Caco-2 (cell line): ENCODE measurements at regions not wholly inside any gene's neighbourhood (a gene's known extent, or its start where the extent isn't known, plus 50 kb on each side); places are given as distances from the start of the nearest gene placed in this dataset.

ENCODE experiments used
- BruUV-seq: library from RNA; stranded (reverse); fragments of 400-500 nt; replicated peaks from 2 replicates; lab custom pipeline; 2021; lab: Mats Ljungman, UMichigan
- CTCF ChIA-PET: fragments of 300-600 bp; sonication (Branson Sonifier 250); formaldehyde crosslinking; loops from one replicate; lab custom pipeline; 2022; ENCODE audit warnings: antibody characterized with exemption; lab: Charles Lee
- POLR2A ChIA-PET: fragments of 300-600 bp; sonication (Branson Sonifier 250); formaldehyde crosslinking; loops from one replicate; lab custom pipeline; 2022; ENCODE audit warnings: antibody characterized with exemption; lab: Charles Lee
- DNase-seq, 2 experiments: peaks; one replicate each; pipeline versions ENCODE4 v3.0.0 to v3.0.0-alpha.2; 2020 to 2022
- H3K27me3 ChIP-seq: replicated peaks from 2 replicates; pipeline ENCODE4 v1.6.0; 2011; ENCODE audit warnings: low read length; ENCODE audit not compliant: control insufficient read depth, insufficient read depth
- H3K36me3 ChIP-seq: 2 replicates; pipeline ENCODE4 v1.5.1; 2011; ENCODE audit warnings: low read length; ENCODE audit not compliant: control insufficient read depth, insufficient read depth
- H3K4me1 ChIP-seq: fragments of 250-450 bp; sonication (Bioruptor Pico); 2 replicates; pipeline ENCODE4 v1.5.1; 2020; ENCODE audit warnings: mild to moderate bottlenecking
- H3K4me3 ChIP-seq: 2 replicates; pipeline ENCODE4 v1.5.1; 2011; ENCODE audit warnings: low read depth, mild to moderate bottlenecking, control low read depth, low read length
- H3K9me3 ChIP-seq: fragments of 250-450 bp; sonication (Bioruptor Pico); 2 replicates; pipeline ENCODE4 v1.5.1; 2020; ENCODE audit warnings: mild to moderate bottlenecking, moderate library complexity
- H3K27ac Mint-ChIP-seq: one replicate; pipeline ENCODE4 v1.8.0; 2022; ENCODE audit warnings: mixed read lengths; ENCODE audit not compliant: unreplicated experiment
- H3K27me3 Mint-ChIP-seq: one replicate; pipeline ENCODE4 v1.8.0; 2022; ENCODE audit warnings: mixed read lengths; ENCODE audit not compliant: insufficient read depth, unreplicated experiment
- H3K36me3 Mint-ChIP-seq: one replicate; pipeline ENCODE4 v1.8.0; 2022; ENCODE audit warnings: mild to moderate bottlenecking, mixed read lengths; ENCODE audit not compliant: insufficient read depth, unreplicated experiment
- H3K4me1 Mint-ChIP-seq: one replicate; pipeline ENCODE4 v1.8.0; 2022; ENCODE audit warnings: low read depth, mixed read lengths; ENCODE audit not compliant: unreplicated experiment
- H3K4me3 Mint-ChIP-seq: one replicate; pipeline ENCODE4 v1.8.0; 2022; ENCODE audit warnings: mild to moderate bottlenecking, moderate library complexity, mixed read lengths; ENCODE audit not compliant: unreplicated experiment
- H3K9me3 Mint-ChIP-seq: one replicate; pipeline ENCODE4 v1.8.0; 2022; ENCODE audit warnings: mixed read lengths; ENCODE audit not compliant: unreplicated experiment
- intact Hi-C: fragments of 100-400 bp; cut with micrococcal nuclease; formaldehyde crosslinking; loops from one replicate; pipeline ENCODE4 v1.10.0; 2022; ENCODE audit not compliant: unreplicated experiment
- TF ChIP-seq, protein P1 (sequence below), 2 experiments: fragments of 200-600 bp in 1 of 2; IDR thresholded peaks; 1 replicate in 1 of 2; 2 replicates in 1 of 2; pipeline versions ENCODE4 v1.5.1 to v1.8.0; 2011 to 2022; ENCODE audit warnings: antibody characterized with exemption in 1 of 2, control low read depth in 1 of 2, inconsistent platforms in 1 of 2, low read depth in 1 of 2, low read length in 1 of 2, mild to moderate bottlenecking in 1 of 2, moderate library complexity in 1 of 2; ENCODE audit not compliant: insufficient read depth in 1 of 2, severe bottlenecking in 1 of 2, unreplicated experiment in 1 of 2

DNA sequence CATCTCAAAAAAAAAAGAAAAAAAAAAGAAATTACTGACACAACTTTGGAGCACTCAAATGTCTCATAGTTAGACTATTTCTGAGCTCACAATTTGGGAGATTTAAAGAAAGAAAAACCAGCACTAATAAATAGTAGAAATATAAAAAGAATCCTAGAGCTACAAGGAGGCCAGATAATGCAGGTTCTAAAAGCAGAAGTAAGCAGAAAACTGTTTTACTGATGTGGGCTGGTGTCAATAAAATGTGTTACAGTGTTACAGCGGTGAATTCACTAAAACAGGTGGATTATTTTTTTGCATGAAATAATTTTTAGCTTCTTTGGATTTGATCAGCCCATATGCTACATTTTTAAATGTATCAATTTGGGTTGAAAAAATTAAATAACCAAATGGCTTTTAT, 375.9 kb downstream of the GPM6A start:
- Mint-ChIP-seq H3K4me1 (no peaks in the 10 kb centered on the region), H3K27ac (no peak overlapping the region), H3K4me3 (no peak overlapping the region), H3K9me3 (no peaks in the 10 kb centered on the region), H3K27me3 (no peaks in the 10 kb centered on the region), H3K36me3 (no peaks in the 10 kb centered on the region)
- no peak overlapping the region for H3K4me3 ChIP-seq
- intact Hi-C loops = no loop called here
- no peaks in the 10 kb centered on the region for H3K36me3 ChIP-seq
- DNase-seq = no peak
- ChIA-PET CTCF (no interaction called here), POLR2A (no interaction called here)
- no peaks in the 10 kb centered on the region for H3K9me3 ChIP-seq
- H3K27me3 ChIP-seq = no peaks in the 10 kb centered on the region
- TF ChIP-seq, protein P1, sequence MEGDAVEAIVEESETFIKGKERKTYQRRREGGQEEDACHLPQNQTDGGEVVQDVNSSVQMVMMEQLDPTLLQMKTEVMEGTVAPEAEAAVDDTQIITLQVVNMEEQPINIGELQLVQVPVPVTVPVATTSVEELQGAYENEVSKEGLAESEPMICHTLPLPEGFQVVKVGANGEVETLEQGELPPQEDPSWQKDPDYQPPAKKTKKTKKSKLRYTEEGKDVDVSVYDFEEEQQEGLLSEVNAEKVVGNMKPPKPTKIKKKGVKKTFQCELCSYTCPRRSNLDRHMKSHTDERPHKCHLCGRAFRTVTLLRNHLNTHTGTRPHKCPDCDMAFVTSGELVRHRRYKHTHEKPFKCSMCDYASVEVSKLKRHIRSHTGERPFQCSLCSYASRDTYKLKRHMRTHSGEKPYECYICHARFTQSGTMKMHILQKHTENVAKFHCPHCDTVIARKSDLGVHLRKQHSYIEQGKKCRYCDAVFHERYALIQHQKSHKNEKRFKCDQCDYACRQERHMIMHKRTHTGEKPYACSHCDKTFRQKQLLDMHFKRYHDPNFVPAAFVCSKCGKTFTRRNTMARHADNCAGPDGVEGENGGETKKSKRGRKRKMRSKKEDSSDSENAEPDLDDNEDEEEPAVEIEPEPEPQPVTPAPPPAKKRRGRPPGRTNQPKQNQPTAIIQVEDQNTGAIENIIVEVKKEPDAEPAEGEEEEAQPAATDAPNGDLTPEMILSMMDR (IDR thresholded peaks at IDR 0.05; ENCODE audit: insufficient read depth in 1 of 2, low read depth in 1 of 2, low read length in 1 of 2, severe bottlenecking in 1 of 2, unreplicated experiment in 1 of 2) = no peak
- no peaks in the 10 kb centered on the region for H3K4me1 ChIP-seq
- BruUV-seq = no TSS peak

DNA sequence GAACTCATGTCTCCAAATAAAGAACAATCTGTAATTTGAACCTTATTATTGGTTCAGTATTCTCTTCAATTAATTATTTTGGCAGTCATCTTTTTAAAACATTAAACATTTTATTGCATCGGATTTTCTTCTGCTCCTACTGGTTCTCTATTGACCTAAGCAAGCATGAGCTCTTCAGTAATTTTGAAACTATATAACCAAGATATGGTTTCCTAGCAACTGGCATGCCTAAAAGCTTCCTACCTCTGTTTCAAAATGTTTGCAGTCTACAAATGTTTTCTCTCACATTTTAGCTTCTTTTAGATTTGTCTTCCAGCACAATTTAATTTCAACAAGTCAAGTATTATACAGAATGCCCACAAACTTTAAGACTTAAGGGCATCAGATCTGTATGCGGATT, 371.3 kb downstream of the GPM6A start:
- Histone ChIP-seq H3K9me3 (no peaks in the 10 kb centered on the region), H3K4me1 (peaks cover 24% of the 10 kb centered on the region), H3K27me3 (no peaks in the 10 kb centered on the region), H3K36me3 (no peaks in the 10 kb centered on the region), H3K4me3 (no peak overlapping the region)
- intact Hi-C loops = no loop called here
- ChIA-PET CTCF (no interaction called here), POLR2A (no interaction called here)
- no peaks in the 10 kb centered on the region for H3K36me3 Mint-ChIP-seq
- no peaks in the 10 kb centered on the region for H3K27me3 Mint-ChIP-seq
- no TSS peak for BruUV-seq
- no peaks in the 10 kb centered on the region for H3K9me3 Mint-ChIP-seq
- DNase-seq = no peak
- H3K4me1 Mint-ChIP-seq = peaks cover 9% of the 10 kb centered on the region
- no peak overlapping the region for H3K27ac Mint-ChIP-seq
- H3K4me3 Mint-ChIP-seq = no peak overlapping the region
- TF ChIP-seq, protein P1 (IDR thresholded peaks at IDR 0.05; ENCODE audit: insufficient read depth in 1 of 2, low read depth in 1 of 2, low read length in 1 of 2, severe bottlenecking in 1 of 2, unreplicated experiment in 1 of 2) = no peak

DNA sequence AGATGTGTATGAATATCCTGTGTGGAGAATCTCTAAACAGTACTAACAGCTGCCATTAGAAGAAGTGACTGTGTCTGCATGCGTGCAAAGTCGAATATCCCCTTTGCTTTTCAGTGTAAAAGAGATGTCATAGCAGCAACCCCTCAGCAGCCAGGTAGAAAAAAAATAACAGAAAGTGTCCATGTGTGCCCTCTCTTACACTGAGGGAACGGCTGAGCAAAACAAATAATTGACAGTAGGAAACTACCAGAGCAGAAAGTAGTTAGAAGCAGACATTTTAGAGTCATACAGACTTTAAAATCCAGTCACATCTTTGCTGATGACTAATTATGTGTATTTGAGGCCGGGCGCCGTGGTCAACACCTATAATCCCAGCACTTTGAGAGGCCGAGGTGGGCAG, 370.8 kb downstream of the GPM6A start:
- Mint-ChIP-seq H3K27ac (no peak overlapping the region), H3K4me3 (no peak overlapping the region), H3K27me3 (no peaks in the 10 kb centered on the region), H3K36me3 (no peaks in the 10 kb centered on the region), H3K4me1 (peaks cover 9% of the 10 kb centered on the region), H3K9me3 (no peaks in the 10 kb centered on the region)
- Histone ChIP-seq H3K9me3 (no peaks in the 10 kb centered on the region), H3K36me3 (no peaks in the 10 kb centered on the region), H3K27me3 (no peaks in the 10 kb centered on the region), H3K4me1 (peaks cover 24% of the 10 kb centered on the region), H3K4me3 (no peak overlapping the region)
- CTCF ChIA-PET = no interaction called here
- DNase-seq = no peak
- intact Hi-C loops = no loop called here
- POLR2A ChIA-PET = no interaction called here
- TF ChIP-seq, protein P1 (IDR thresholded peaks at IDR 0.05; ENCODE audit: insufficient read depth in 1 of 2, low read depth in 1 of 2, low read length in 1 of 2, severe bottlenecking in 1 of 2, unreplicated experiment in 1 of 2) = no peak
- BruUV-seq = no TSS peak
